GM18951 (cell line): ENCODE measurements at regions not wholly inside any gene's neighbourhood (a gene's known extent, or its start where the extent isn't known, plus 50 kb on each side); places are given as distances from the start of the nearest gene placed in this dataset.

Source experiments
- POLR2A ChIP-seq: IDR thresholded peaks from 4 replicates; pipeline ENCODE4 v1.6.1; 2011; ENCODE audit warnings: mild to moderate bottlenecking; ENCODE audit not compliant: insufficient read length, insufficient read depth; ENCODE audit errors: extremely low read depth
- in situ Hi-C: fragments of 300-500 bp; cut with MboI; formaldehyde crosslinking; loops from one replicate; pipeline ENCODE4 v1.12.0; 2022; ENCODE audit warnings: low sequenced_read_pairs, mixed read lengths, inconsistent platforms; ENCODE audit not compliant: unreplicated experiment

DNA sequence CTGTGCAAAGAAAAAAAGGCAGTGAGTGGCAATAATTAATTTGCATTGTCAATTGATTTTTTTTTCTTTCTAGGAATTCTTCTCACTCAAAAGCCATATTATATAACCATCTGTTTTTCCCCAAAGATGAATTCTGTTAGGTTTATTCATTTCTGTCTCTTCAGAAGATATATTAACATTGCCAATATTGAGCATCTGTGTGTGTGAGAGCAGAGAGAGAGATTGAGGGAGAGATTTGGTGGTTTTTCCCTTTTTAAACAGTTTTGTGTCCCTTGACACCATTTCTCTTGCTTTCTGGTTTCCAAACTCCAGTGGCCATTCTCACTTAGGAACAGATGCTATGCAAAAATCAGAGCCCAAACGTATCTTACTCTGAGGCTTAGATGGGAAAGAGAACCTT, 112.5 kb downstream of the LACC1 start:
- in situ Hi-C loops, result no loop called here
- no peak for TF ChIP-seq POLR2A

DNA sequence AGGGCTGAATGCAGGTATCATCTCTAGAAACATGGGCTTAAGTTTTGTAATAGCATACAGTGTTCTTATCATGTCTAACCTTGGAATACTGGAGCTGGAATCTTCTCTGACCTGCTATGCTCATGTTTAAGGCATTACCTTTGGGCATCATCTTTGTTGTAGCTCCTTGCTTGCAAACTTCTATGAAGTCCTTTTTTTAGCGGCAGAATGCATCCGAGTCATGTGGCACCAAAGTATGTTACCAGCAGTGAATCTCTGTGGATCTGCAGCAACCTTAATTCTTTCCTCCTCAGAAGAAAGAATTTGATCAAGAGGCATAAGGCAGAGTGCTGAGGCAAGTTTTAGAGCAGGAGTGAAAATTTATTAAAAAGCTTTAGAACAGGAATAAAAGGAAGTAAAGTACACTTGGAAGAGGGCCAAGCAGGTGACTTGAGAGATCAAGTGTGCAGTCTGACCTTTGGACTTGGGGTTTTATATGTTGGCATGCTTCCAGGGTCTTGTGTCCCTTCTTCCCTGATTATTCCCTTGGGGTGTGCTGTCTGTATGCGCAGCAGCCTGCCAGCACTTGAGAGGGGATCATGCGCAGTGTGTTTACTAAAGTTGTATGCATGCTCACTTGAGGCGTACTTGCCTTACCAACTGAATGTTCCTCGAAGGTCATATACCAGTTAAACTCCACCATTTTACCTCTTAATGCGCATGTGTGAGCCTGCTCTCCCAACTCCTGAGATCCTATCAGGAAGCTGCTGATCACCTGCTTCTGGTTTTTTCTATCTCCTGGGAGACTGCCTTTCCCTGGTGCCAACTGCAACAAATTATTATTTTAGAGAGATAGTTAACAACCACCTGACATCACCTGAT, 115.5 kb downstream of the LACC1 start:
- in situ Hi-C loops, result no loop called here
- TF ChIP-seq POLR2A, result no peak

DNA sequence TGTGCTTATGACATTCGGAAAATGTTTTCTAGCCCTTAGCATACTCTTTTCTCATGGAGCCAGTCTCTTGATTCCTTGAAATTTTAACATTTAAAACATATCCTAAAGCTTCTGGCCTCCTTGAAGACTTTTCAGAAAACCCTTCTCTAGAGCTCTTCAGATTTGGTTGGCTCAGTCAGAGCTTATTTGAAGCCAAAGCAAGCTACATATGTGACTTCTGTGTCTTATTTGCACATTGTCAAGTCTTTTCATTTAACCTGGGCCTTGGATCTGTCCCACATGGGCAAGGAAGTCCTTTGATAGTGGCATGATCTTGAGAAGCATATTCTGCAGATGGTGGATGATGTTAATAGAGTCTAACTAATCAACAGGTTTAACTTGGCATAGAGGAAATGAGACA, 116.5 kb downstream of the LACC1 start:
- no peak for TF ChIP-seq POLR2A
- in situ Hi-C loops, result no loop called here

DNA sequence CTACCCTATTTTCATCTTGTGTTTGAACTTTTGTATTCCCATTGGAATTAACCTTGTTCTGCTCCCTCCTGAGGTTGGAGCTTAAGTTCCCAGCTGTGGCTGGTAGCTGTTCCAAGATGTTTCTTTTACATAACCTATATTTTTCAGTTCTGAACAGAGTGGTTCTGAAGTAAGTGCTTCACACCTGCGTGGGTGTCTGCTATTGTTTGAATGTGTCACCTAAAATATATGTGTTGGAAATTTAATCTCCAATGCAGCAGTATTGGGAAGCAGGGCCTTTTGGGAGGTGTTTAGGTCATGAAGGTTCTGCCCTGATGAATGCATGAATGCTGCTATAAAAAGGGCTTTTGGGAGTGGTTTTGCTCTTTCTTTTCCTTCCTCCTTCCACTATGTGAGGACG, 123.8 kb downstream of the LACC1 start:
- in situ Hi-C loops, result no loop called here

DNA sequence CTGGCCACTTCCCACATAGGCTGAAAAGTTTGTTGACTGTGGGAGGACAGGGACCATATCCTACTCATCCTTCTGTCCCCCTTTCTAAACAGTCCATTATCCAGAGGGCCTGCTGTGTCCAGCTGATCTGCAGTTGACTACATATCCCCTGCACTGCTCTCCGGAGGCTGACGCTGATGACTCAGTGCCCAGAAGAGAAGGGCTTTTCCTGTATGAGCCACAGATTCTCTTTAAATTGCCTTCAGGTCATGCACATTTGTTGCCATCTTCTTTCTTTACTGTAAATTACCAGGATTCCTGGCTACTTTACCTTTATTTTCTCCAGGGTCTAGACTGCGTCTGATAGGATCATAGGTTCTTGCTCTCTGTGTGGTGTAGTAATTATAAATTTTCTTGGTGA, 125.2 kb downstream of the LACC1 start:
- TF ChIP-seq POLR2A, result no peak
- in situ Hi-C loops, result no loop called here

More for the DNA sequence above, 123.8 kb downstream of the LACC1 start:
- no peak for TF ChIP-seq POLR2A

DNA sequence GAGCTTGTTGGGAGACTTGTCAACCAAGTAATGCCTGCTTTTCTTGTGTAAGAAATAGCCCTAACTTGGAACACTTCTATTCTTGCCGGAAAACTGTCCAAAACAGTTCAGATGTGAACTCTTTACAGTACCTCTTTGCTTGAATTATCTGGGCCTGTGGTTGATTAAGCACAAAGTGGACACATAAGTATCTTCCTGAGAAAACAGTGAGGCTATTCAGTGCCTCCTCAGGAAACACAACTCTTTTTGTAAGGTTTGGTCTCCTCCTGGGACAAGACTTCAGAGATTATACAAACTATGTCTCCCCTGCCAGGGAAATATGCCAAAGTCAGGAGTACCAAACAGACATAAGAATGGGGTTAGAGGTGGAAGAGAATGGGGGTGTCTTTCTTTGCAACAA, 127.7 kb downstream of the LACC1 start:
- in situ Hi-C loops, result no loop called here
- no peak for TF ChIP-seq POLR2A

DNA sequence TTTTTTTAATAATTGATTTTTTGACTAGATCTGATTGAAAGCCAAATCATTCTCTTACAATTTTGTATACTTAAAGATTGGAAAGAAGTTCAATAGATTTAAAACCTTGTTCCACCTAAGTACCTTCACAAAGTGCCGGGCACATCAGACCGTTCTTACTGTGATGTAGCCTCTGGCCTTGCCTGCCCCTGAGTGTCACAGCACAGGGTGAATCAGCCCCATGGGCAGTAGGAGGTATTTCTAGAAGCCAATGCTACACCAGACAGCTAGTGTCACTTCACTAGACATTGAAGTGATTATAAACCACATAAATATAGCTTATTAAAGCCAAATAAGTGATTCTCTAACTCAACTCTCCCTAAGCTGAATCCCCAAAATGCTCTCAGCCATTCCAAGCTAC, 131.3 kb downstream of the LACC1 start:
- in situ Hi-C loops, result no loop called here
- TF ChIP-seq POLR2A, result no peak

DNA sequence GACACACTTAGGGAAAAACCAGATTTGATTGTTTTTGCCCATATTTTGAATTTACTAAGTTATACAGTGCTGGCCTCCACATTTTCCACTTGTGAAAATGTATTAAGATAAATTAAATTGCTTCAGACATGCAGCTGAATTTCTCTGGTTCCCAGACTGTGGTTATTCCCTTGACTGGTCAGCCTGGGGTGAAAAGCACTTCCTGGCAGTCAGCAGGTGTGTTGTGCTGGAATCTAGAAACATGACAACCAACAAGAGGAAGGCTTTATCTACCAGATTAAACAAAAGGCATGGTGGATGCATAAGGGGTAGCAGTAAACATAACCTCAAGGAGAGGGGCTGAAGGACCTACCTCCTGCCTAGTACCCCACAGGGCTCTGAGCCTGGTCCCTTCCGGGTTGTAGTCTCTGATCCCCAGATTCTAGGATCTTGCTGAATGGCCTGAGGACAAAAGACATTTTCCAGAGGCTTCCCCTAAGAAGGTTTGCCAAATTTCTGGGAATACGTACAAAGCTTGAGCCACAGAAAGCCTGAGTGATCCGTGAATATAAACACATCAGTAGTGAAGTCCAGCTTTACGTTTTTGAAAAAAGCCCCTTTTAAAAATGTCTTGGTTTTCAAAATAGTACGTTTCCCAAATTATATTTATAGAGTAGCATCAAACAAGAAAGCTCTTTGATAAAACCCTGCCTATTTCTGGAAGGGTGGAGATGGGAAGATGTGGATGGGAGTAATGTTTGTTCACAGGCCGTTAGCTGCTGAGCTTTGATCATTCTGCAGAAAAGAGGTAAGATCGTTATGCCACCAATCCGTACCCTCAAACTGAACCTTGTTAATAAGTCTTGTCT, 133.4 kb downstream of the LACC1 start:
- no peak for TF ChIP-seq POLR2A
- in situ Hi-C loops, result no loop called here

DNA sequence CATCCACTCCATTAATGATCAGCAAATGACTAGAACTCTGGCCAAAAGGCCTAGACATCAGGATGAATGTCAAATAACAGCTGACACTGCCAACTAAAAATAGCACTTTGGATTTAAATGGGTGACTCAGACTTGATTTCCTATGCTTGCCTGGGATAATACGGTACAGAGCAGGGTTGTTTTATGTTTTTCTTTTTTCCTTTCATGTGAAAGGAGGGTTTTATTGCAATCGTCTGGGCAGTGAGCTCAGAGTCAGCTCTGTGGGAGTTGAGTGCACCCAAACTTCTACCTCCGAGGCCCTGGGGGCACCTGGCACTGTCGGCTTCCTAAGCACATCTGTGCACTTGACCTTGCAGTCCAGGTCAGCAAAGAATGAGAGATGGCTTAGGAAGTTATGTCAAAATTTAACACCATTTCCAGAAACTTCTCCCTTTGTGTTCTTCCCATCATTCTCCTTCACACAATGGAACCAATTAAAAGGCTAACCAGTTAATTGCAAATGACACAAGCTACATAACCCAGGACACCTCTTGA, 134.1 kb downstream of the LACC1 start:
- no peak for TF ChIP-seq POLR2A
- in situ Hi-C loops, result no loop called here

DNA sequence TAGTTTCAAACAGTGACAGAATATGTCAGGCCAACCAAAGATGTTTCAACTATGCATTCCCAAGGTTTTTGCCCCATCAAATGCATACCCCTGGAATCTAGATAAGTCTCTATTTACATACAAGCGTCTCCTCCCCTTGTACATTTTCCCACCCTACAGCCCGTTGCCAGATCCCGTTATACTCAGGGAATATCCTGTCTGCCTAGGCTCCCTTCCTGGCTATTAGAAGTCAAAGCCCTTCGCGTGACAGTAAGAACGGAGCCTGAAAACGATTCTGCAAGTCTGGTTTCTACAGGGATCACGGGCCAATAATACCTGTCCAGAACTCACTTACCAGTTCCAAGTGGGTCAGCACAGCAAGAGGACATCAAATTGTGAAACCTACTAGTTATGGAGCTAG, 134.8 kb downstream of the LACC1 start:
- in situ Hi-C loops, result no loop called here

DNA sequence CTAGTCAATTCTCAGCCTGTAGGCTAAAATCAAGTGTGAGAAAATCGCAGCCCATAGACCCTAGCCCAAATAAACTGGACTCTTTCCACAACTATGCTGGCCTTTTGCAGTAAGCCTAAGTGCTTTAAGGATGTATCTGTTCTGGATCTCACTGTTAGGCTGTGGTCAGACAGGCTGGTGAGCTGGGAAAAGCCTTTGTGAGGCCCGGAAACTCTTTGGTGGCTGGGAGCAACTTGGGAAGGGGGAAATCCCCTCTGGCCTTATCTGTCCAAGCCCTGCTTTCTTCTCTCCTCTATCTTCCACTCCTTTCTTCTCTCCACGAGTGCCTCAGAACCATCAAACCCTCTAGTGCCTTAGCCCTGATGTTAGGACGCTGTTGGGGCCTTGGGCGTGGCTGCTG, 135.4 kb downstream of the LACC1 start:
- TF ChIP-seq POLR2A, result no peak
- in situ Hi-C loops, result no loop called here

More for the DNA sequence above, 134.8 kb downstream of the LACC1 start:
- TF ChIP-seq POLR2A, result no peak

DNA sequence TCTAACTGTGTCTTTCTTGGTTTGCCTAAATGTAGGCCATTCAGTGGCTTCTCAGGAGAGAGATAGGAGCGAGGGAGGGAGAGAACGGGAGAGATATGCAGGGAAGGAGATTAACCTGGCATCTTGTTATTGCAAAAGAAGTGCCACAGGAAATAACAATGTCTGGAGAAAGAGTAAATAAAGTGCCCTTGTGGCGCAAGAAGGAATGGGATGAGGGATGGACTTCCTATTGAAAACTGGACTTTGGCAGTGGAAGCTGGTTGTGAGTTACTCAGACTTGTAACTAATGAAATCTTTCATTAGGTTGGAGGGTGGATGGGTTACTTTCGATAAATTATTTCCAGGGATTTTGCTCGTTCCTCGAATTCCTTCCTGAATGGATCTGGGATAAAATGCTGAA, 136.1 kb downstream of the LACC1 start:
- no peak for TF ChIP-seq POLR2A
- in situ Hi-C loops, result no loop called here

DNA sequence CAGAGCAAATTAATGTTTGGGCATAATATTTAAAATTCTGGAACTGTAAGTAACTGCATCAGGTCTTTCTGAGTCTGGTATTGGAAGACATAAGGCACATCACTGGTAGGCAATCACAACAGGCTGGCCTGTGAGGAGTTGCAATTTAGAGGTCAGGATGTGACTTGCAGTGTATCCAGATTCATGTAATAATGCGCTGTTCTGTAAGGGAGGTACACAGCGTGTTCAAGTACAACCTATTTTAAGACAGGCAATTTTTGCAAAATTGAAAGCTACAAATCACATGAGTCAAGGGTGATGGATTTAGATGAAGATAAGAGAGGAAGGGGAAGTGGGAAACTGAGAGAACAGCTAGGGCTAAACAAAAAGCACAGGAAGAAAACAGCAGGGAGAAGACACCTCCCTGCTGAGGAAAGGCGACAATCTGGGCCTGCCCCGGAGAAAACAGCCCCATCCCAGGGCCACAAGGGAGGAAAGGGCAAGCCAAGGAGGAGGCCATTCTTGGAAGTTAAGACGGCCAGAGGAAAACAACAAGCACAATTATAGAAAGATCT, 138.1 kb downstream of the LACC1 start:
- in situ Hi-C loops, result no loop called here
- TF ChIP-seq POLR2A, result no peak
